ENCODE measurements at regions not wholly inside any gene's neighbourhood (a gene's known extent, or its start where the extent isn't known, plus 50 kb on each side); places are given as distances from the start of the nearest gene placed in this dataset.

DNA sequence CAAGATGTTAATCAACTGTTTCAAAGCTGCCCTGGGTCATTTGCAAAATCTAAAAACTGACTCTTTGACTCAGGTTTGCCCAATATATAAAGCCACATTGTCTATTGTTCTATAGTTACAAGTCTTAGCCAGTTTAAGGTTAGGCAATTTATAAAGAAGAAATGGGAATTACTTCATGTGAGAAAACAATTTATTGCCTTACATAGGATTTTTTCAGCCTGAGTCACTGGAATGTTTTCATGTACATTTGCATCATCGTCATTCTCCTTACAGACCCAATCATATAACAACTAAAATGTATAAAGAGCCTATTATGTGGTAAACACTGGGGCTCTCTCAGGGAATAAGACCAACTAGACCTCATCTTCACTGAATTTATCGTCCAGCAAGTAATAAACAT lies 100.3 kb upstream of the PLEKHG7 start:
- TF ChIP-seq, protein P1, sequence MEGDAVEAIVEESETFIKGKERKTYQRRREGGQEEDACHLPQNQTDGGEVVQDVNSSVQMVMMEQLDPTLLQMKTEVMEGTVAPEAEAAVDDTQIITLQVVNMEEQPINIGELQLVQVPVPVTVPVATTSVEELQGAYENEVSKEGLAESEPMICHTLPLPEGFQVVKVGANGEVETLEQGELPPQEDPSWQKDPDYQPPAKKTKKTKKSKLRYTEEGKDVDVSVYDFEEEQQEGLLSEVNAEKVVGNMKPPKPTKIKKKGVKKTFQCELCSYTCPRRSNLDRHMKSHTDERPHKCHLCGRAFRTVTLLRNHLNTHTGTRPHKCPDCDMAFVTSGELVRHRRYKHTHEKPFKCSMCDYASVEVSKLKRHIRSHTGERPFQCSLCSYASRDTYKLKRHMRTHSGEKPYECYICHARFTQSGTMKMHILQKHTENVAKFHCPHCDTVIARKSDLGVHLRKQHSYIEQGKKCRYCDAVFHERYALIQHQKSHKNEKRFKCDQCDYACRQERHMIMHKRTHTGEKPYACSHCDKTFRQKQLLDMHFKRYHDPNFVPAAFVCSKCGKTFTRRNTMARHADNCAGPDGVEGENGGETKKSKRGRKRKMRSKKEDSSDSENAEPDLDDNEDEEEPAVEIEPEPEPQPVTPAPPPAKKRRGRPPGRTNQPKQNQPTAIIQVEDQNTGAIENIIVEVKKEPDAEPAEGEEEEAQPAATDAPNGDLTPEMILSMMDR (IDR thresholded peaks at IDR 0.05 in 2 of 3, conservative IDR thresholded peaks at IDR 0.05 in 1 of 3; ENCODE audit: control insufficient read depth in 2 of 3, extremely low read depth in 1 of 3, insufficient read depth in 1 of 3, low read depth in 3 of 3, low read length in 3 of 3), result no peak
- TF ChIP-seq CREB1 (IDR thresholded peaks at IDR 0.05; ENCODE audit: low read depth) (no peak), TAF1 (IDR thresholded peaks at IDR 0.05; ENCODE audit: borderline replicate concordance, low read depth, low read length) (no peak), EZH2 (IDR thresholded peaks at IDR 0.05; ENCODE audit: borderline replicate concordance, control insufficient read depth, low read depth, low read length) (no peak), CEBPB (IDR thresholded peaks at IDR 0.05; ENCODE audit: borderline replicate concordance in 1 of 2, low read depth in 2 of 2, low read length in 2 of 2) (no peak), POLR2AphosphoS5 (IDR thresholded peaks at IDR 0.05; ENCODE audit: low read length) (no peak), GABPA (IDR thresholded peaks at IDR 0.05; ENCODE audit: low read depth) (no peak), ASH2L (IDR thresholded peaks at IDR 0.05; ENCODE audit: borderline replicate concordance, low read depth) (no peak), RAD51 (IDR thresholded peaks at IDR 0.05) (no peak)
- TF ChIP-seq, protein P2, sequence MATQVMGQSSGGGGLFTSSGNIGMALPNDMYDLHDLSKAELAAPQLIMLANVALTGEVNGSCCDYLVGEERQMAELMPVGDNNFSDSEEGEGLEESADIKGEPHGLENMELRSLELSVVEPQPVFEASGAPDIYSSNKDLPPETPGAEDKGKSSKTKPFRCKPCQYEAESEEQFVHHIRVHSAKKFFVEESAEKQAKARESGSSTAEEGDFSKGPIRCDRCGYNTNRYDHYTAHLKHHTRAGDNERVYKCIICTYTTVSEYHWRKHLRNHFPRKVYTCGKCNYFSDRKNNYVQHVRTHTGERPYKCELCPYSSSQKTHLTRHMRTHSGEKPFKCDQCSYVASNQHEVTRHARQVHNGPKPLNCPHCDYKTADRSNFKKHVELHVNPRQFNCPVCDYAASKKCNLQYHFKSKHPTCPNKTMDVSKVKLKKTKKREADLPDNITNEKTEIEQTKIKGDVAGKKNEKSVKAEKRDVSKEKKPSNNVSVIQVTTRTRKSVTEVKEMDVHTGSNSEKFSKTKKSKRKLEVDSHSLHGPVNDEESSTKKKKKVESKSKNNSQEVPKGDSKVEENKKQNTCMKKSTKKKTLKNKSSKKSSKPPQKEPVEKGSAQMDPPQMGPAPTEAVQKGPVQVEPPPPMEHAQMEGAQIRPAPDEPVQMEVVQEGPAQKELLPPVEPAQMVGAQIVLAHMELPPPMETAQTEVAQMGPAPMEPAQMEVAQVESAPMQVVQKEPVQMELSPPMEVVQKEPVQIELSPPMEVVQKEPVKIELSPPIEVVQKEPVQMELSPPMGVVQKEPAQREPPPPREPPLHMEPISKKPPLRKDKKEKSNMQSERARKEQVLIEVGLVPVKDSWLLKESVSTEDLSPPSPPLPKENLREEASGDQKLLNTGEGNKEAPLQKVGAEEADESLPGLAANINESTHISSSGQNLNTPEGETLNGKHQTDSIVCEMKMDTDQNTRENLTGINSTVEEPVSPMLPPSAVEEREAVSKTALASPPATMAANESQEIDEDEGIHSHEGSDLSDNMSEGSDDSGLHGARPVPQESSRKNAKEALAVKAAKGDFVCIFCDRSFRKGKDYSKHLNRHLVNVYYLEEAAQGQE (IDR thresholded peaks at IDR 0.05; ENCODE audit: low read depth, low read length), result no peak
- TF ChIP-seq, protein P3, sequence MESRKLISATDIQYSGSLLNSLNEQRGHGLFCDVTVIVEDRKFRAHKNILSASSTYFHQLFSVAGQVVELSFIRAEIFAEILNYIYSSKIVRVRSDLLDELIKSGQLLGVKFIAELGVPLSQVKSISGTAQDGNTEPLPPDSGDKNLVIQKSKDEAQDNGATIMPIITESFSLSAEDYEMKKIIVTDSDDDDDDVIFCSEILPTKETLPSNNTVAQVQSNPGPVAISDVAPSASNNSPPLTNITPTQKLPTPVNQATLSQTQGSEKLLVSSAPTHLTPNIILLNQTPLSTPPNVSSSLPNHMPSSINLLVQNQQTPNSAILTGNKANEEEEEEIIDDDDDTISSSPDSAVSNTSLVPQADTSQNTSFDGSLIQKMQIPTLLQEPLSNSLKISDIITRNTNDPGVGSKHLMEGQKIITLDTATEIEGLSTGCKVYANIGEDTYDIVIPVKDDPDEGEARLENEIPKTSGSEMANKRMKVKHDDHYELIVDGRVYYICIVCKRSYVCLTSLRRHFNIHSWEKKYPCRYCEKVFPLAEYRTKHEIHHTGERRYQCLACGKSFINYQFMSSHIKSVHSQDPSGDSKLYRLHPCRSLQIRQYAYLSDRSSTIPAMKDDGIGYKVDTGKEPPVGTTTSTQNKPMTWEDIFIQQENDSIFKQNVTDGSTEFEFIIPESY (IDR thresholded peaks at IDR 0.05), result no peak
- TF ChIP-seq, protein P4, sequence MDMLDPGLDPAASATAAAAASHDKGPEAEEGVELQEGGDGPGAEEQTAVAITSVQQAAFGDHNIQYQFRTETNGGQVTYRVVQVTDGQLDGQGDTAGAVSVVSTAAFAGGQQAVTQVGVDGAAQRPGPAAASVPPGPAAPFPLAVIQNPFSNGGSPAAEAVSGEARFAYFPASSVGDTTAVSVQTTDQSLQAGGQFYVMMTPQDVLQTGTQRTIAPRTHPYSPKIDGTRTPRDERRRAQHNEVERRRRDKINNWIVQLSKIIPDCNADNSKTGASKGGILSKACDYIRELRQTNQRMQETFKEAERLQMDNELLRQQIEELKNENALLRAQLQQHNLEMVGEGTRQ (IDR thresholded peaks at IDR 0.05; ENCODE audit: borderline replicate concordance, low read depth, low read length), result no peak

Measured in GM12878 (cell line).